GM21360 (cell line): ENCODE measurements at regions not wholly inside any gene's neighbourhood (a gene's known extent, or its start where the extent isn't known, plus 50 kb on each side); places are given as distances from the start of the nearest gene placed in this dataset.

ENCODE experiments used
- ATAC-seq: cut with Tn5 transposase; IDR thresholded peaks from one replicate; pipeline ENCODE4 v1.9.1; 2021; ENCODE audit warnings: mild to moderate bottlenecking, moderate library complexity; ENCODE audit not compliant: unreplicated experiment

DNA sequence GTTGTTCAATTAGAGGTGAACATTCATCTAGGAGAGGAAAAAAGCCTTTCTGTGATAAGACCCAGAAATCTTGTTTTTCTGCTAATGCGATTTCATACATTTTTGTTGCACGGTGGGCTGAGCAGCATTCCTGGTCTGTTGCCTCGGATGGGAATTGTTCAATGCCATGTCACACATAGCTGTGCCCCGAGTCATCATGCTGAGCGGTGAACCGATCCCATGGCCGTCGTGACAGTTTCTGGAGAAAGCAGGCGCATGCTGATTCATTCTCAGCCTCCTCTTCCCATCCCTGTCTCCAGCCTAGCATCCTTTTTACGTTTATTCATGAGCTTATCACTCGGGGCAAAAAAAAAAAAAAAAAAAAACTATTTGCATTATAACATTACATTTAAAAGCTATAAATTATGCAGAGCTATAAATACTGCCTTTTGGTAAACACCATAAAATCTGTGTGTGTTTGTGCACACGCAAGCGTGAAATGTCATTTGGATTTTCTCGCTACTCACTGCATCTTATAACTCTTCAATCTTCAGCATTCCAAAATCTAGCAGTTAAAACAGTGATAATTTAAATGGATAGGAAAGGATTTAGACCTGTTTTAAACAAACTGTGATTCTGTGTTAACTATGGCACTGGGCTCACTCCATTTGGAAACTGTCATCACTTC lies 58.9 kb upstream of the IFNGR1 start:
- ATAC-seq, result no peak

DNA sequence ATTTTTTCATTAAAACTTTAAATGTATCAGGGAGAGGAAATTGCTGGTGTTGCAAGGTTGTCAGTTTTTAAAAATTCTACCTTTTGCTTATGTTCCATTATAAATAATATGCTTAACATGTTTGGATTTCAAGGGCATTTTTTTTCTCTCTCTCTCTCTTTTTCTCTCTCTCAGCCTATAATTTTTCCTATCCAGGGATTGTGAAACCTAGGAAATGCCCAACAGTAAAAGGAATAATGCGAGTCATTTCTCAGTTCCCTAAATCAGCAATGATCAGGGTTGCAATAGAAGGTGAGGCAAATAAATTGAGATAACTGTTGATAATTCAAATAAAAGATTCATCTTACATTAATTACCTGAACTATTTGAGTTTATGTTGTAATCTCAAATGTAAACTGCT lies 53.2 kb upstream of the IFNGR1 start:
- ATAC-seq, result no peak

DNA sequence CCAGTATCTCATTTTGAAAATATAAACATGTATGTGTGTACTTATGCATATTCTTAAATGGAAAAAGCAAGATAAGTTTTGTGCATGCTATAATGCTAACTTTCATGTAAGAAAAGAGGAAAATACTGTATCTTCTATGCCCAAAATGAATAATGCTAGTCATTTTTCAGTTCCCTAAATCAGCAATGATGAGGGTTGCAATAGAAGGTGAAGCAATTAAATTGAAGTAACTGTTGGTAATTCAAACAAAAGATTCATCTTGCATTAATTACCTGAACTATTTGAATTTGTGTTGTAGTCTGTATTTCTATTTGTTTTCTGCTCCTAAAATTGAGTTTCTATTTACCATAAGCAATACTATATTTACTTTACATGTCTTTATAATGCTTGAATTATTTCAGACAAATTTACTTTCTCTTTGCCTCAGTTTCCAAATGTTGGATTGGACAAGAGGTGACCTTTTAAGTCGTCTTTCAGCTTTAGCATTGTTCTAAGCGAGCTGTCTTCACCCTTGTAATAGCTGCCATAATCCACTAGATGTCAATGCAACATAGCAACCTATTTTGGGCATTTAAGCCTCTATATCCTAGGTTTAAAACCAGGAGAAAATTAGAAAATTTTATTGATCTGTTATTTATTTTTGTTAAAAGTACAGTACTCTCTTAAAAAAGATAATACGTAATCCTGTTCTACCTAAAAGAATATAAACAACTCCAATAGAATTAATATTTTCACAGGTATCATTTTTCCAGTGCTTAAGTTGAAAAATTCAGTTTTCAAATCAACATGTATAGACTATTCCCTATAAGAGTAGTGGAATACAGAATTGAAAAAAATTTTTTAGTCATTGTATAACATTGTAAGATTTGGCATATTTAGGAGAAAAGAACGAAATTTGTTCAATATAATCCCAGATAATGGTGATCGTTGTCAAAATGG lies 52.3 kb upstream of the IFNGR1 start:
- ATAC-seq, result no peak

DNA sequence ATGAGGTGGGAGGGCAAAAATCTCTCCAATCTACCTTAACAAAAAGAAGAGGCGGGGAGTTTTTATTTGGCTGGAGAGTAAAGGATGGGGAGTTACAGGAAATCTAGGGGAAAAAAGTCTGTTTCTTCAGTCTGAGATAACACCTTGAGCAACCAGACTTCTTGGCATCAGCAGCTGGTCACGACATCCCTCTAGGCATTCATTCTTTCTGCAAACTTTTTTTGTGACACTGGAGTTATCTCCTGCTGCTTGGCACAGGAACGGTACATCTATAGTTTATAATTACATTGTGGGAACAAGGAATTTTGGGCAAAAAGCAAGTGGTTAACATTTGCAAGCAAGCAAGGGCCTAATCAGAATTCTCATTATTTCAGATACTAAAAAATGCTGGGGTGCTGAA lies 50.6 kb upstream of the IFNGR1 start:
- ATAC-seq, result no peak

DNA sequence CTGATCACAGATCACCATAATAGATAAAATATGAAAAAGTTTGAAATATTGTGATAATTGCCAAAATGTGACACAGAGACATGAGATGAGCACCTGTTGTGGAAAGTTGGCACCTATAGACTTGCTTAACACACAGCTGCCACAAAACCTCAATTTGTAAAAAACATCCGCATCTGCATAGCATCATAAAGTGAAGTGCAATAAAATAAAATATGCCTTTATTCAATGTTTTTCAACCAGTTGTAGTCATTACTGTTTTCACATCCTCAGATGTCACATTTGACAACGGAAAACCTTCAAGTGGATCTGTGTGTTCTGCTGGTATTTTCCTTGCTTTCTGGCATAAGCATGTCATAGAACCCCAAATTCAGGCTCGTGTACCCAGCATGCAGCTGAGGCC lies 50.2 kb upstream of the IFNGR1 start:
- ATAC-seq, result no peak
